A549 (cell line): ENCODE measurements at regions not wholly inside any gene's neighbourhood (a gene's known extent, or its start where the extent isn't known, plus 50 kb on each side); places are given as distances from the start of the nearest gene placed in this dataset.

ENCODE experiments used
- CEBPB ChIP-seq, 2 experiments: fragments of >200 bp in 1 of 2; sonication (Bioruptor Twin) in 1 of 2; formaldehyde crosslinking in 1 of 2; IDR thresholded peaks; 2 replicates each; pipeline ENCODE4 v1.6.1; 2012 to 2016
- CHD2 ChIP-seq: fragments of 150-350 bp; IDR thresholded peaks from 2 replicates; pipeline ENCODE4 v1.6.1; 2014; ENCODE audit warnings: low read length; ENCODE audit not compliant: partially characterized antibody
- EP300 ChIP-seq, 2 experiments: fragments of >200 bp; sonication (Bioruptor Twin); formaldehyde crosslinking; IDR thresholded peaks; 2 replicates in 1 of 2; 3 replicates in 1 of 2; pipeline ENCODE4 v1.6.1; 2016 to 2017
- MAZ ChIP-seq: fragments of 150-350 bp; IDR thresholded peaks from 2 replicates; pipeline ENCODE4 v1.6.1; 2014; ENCODE audit warnings: antibody characterized with exemption, low read depth, low read length, borderline replicate concordance
- NPAS2 ChIP-seq: fragments of 250-450 bp; sonication (Bioruptor Pico); IDR thresholded peaks from 2 replicates; pipeline ENCODE4 v1.8.0; 2022; ENCODE audit warnings: mild to moderate bottlenecking, moderate library complexity, borderline replicate concordance
- ZC3H11A ChIP-seq: fragments of 450-650 bp; IDR thresholded peaks from 2 replicates; pipeline ENCODE4 v1.6.1; 2014; ENCODE audit warnings: antibody characterized with exemption, mild to moderate bottlenecking
- TF ChIP-seq, protein P1 (sequence below): fragments of >200 bp; sonication (Bioruptor Twin); formaldehyde crosslinking; IDR thresholded peaks from 3 replicates; pipeline ENCODE4 v1.5.1; 2016

DNA sequence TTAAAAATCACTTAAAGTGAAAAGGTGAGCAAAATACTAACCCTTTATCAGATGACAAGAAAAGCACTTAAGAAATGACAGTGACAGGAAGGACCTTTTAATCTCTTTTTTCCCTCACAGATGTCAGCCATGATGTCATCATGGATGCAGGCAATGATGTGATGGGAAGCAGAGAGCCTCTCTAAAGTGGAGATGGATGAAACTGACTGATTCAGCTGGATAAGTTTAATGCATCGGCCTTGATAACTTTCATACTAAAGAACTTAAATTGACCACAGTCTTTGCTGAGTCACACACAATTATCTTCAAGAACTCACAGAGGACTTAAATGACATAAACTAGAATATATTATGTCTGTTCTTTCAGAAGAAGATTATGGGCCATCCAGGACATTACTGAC, 153.2 kb upstream of the FGF10 start:
- TF ChIP-seq, protein P1, sequence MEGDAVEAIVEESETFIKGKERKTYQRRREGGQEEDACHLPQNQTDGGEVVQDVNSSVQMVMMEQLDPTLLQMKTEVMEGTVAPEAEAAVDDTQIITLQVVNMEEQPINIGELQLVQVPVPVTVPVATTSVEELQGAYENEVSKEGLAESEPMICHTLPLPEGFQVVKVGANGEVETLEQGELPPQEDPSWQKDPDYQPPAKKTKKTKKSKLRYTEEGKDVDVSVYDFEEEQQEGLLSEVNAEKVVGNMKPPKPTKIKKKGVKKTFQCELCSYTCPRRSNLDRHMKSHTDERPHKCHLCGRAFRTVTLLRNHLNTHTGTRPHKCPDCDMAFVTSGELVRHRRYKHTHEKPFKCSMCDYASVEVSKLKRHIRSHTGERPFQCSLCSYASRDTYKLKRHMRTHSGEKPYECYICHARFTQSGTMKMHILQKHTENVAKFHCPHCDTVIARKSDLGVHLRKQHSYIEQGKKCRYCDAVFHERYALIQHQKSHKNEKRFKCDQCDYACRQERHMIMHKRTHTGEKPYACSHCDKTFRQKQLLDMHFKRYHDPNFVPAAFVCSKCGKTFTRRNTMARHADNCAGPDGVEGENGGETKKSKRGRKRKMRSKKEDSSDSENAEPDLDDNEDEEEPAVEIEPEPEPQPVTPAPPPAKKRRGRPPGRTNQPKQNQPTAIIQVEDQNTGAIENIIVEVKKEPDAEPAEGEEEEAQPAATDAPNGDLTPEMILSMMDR, result no peak
- TF ChIP-seq ZC3H11A (no peak), CHD2 (no peak), CEBPB (IDR thresholded peaks at IDR 0.05) (no peak), EP300 (IDR thresholded peaks at IDR 0.05) (no peak), NPAS2 (CRISPR knock-in tag) (no peak), MAZ (no peak)
